Fibroblast of villous mesenchyme (primary cell): ENCODE measurements at regions not wholly inside any gene's neighbourhood (a gene's known extent, or its start where the extent isn't known, plus 50 kb on each side); places are given as distances from the start of the nearest gene placed in this dataset.
"Not testable (repeated sequence)": the region's sequence is repeated elsewhere in the genome, so short reads cannot be mapped to it uniquely, and the experiment has no call there.

ENCODE experiments used
- DNase-seq: peaks from one replicate; pipeline ENCODE4 v3.0.0-alpha.2; 2010; ENCODE audit warnings: low read depth
- H3K4me3 ChIP-seq: 2 replicates; pipeline ENCODE4 v1.5.1; 2011; ENCODE audit warnings: low read depth, mild to moderate bottlenecking, low read length
- CTCF ChIP-seq: IDR thresholded peaks from 2 replicates; pipeline ENCODE4 v1.5.1; 2012; ENCODE audit warnings: low read depth, mild to moderate bottlenecking, low read length; ENCODE audit not compliant: insufficient read depth

- no peak for DNase-seq
- no peak overlapping the region for H3K4me3 ChIP-seq
- no peak for TF ChIP-seq CTCF
Observed at GRCh38 chr4:25981749-25982148, 67.7 kb downstream of the SMIM20 start.

GRCh38 chr4:25982962-25983361 lies 68.9 kb downstream of the SMIM20 start:
- no peak for TF ChIP-seq CTCF
- no peak for DNase-seq

GRCh38 chr4:25984266-25984665 lies 70.2 kb downstream of the SMIM20 start:
- no peak overlapping the region for H3K4me3 ChIP-seq
- DNase-seq, result no peak
- no peak for TF ChIP-seq CTCF

More at GRCh38 chr4:25982962-25983361, 68.9 kb downstream of the SMIM20 start:
- H3K4me3 ChIP-seq, result no peak overlapping the region

- DNase-seq, result no peak
- TF ChIP-seq CTCF, result no peak
- no peak overlapping the region for H3K4me3 ChIP-seq
Observed at GRCh38 chr4:25984796-25985195, 70.8 kb downstream of the SMIM20 start.

- no peak overlapping the region for H3K4me3 ChIP-seq
- TF ChIP-seq CTCF, result no peak
- DNase-seq, result no peak
Observed at GRCh38 chr4:25986807-25987206, 72.8 kb downstream of the SMIM20 start.

GRCh38 chr4:25991340-25991739 lies 77.3 kb downstream of the SMIM20 start:
- TF ChIP-seq CTCF, result no peak
- no peak overlapping the region for H3K4me3 ChIP-seq
- DNase-seq, result no peak

GRCh38 chr4:25993395-25994185 lies 79.6 kb downstream of the SMIM20 start:
- no peak overlapping the region for H3K4me3 ChIP-seq
- TF ChIP-seq CTCF, result peak; percentile 34
- no peak for DNase-seq

GRCh38 chr4:25994577-25994976 lies 80.6 kb downstream of the SMIM20 start:
- DNase-seq, result peak; percentile 52
- H3K4me3 ChIP-seq, result not testable (repeated sequence)
